ENCODE measurements at regions not wholly inside any gene's neighbourhood (a gene's known extent, or its start where the extent isn't known, plus 50 kb on each side); places are given as distances from the start of the nearest gene placed in this dataset.

DNA sequence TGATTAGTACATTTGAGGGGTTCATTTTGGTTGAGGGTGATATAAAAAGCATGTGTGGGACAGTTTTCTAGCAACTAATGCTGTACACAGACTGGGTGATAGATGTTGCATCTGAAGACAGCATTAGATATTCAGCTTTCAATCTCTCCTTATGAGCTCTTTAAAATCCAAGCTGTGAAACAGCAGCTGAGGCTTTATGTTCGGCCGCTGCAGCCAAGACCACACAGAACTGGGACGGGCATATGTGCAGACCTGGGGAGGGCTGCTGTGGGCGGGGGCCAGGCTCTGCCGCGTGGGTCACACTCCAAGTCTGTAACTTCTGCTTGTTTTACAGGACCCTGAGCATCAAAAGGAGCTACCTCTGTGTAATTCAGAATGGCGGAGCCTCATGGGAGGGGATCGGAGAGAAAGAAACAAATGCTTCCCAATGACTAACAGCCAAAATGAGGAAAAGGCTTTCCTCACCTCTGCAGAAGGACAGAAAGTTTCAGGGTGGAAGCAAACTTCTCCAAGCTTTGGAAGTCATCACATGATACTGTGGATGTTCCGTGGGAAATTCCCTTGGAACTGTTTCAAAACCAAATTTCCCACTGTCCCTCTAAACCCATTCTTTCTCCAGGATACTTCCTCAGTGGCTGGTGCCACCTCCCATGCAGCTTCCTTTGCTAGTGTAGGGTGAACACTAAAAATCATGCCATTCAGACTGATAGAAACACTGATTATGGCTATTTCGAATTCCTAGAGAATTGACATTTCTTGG, 711.9 kb upstream of the ID2 start:
- TF ChIP-seq CTCF (IDR thresholded peaks at IDR 0.05), result no peak
- TF ChIP-seq POLR2A (IDR thresholded peaks at IDR 0.05), result no peak
